Activated CD4-positive, alpha-beta T cell treated with anti-CD3 and anti-CD28 coated beads, Interleukin-2, amount 50 U/mL, for 24 hours (primary cell): ENCODE measurements at regions not wholly inside any gene's neighbourhood (a gene's known extent, or its start where the extent isn't known, plus 50 kb on each side); places are given as distances from the start of the nearest gene placed in this dataset.

Source experiments
- DNase-seq, 2 donors: peaks; one replicate each; pipeline ENCODE4 v3.0.0-alpha.2; 2020; ENCODE audit warnings: low read depth in 1 of 2, low spot score in 1 of 2

DNA sequence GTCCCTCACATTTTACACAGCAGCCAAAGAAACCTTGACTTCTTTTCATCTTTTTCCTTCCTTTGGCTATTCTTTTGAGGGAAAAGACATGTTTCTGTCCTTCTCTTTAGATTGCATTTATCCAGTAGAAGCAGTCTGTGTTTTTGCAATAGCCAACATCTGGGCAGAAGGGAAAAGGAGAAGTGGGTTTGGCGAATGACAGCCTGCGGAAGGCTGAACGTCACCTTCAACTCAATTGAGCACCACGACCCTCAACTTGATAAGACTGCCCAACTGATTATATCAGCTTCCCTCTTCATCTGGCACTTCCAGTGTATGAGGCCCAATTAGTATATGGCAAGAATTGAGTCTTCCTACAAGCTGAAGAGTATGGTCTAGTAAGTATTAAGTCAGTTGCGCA lies 1997.6 kb upstream of the WWC1 start:
- DNase-seq, result no peak

DNA sequence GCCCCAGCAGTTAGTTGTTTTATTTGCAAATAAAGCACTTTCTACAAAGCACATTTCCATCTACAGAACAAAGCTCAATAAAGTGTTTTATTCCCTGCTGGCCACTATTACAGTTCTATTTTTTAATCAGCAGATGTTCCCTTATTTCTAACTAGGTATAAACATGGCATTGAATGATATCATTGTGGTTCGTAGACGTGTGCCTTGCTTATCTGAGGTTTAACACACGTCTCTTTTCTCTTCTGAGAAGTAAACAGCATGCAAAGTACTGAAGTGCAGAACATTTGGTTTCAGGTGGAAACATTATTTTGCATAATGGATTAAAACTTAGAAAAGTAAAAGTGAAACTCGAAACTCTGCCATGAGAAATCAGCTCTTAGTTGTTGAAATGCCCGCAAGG lies 1989.3 kb upstream of the WWC1 start:
- no peak for DNase-seq

DNA sequence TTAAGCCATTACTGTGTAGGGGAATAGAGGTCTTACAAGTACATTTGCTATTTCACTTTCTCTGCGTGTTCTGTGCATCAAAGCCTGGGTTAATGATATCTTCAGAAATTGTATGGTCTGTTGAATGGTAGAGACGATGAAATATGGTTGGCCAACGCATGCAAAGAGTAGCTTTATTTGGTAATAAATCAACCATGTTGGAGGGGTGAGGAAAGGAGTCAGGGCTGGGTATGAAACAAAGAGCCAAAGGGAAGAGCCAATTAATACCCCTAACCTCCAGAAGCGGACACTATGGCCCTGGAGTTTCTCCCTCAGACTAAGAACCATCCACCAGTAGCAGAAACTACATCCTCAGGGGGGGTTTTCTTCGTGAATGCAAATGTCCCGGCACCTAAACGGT lies 1974.0 kb upstream of the WWC1 start:
- DNase-seq, result no peak

- DNase-seq, result no peak
Measured at GRCh38 chr5:166320920-166321480, 1970.4 kb upstream of the WWC1 start.

GRCh38 chr5:166324372-166324771 lies 1967.1 kb upstream of the WWC1 start:
- no peak for DNase-seq

DNA sequence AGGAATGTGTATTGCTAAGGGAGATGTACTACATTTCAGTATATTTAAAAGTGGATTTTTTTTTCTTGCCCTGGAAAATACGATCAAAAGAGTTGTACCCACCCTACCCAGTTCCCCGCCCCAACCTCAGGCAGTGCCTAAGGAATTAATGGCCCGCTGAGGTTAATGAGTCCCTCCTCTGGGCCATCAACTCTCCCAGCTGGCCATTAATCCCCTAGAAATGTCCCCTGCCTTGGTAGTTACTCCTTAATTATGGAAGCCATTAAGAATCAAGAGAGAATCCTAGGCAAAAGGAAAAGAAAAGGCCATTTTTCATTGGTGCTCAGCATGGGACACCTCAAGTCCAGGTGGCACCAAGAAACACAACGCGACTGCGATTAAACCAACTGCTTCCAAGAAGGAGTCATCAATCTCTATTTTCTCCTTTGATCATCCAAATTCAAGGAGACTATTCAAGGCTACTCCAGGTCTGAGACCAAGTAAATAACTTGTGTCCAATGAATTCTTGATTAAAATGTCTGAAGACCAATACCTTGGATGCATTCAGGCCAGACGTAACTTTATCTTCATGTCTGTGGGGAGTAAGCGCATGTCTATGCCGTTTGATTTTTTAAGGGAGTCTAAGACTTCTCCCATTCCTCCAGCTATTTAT lies 1962.2 kb upstream of the WWC1 start:
- DNase-seq, result no peak

DNA sequence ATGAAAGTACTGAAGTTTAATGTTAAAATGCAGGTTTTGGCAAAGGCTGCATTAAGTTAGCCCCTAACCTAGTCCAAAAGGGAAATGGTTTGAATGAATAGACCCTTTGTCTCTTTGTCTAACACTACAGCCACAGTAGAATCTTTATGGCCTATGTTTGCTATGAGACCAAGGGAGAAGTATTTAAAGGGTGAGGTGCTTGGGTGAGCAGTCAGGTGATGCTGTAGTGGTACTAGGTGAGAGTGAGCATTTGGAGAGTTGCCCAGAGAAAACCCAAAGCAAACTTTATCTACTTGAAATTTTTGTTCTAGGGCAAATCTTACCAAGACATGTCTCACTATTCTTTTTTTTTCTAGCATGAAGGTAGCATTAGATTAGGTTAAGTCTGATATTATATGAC lies 1961.4 kb upstream of the WWC1 start:
- no peak for DNase-seq

- no peak for DNase-seq
Measured at GRCh38 chr5:166331521-166331920, 1959.9 kb upstream of the WWC1 start.

- no peak for DNase-seq
Measured at GRCh38 chr5:166338801-166339200, 1952.6 kb upstream of the WWC1 start.

- DNase-seq, result no peak
Measured at GRCh38 chr5:166340039-166340438, 1951.4 kb upstream of the WWC1 start.

GRCh38 chr5:166341740-166342337 lies 1949.6 kb upstream of the WWC1 start:
- DNase-seq, result no peak

DNA sequence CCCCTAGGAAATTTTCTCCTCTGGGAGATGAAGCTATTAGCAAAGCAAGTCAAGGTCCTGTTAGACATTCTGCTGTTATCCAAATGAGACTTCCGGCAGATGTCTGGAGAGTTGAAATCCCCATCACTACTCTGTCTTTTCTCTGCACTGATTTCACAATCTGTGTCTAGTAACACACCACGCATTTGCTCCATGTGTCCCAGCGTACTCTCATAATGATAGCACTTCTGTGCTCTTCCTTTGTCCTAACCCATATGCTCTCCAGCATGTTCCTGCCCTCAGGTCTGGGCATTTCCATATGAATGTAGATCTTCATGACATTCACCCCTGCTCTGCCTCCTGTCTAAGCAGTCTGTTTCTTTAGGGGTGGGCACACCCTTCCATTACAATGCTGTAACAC lies 1949.0 kb upstream of the WWC1 start:
- DNase-seq, result no peak

DNA sequence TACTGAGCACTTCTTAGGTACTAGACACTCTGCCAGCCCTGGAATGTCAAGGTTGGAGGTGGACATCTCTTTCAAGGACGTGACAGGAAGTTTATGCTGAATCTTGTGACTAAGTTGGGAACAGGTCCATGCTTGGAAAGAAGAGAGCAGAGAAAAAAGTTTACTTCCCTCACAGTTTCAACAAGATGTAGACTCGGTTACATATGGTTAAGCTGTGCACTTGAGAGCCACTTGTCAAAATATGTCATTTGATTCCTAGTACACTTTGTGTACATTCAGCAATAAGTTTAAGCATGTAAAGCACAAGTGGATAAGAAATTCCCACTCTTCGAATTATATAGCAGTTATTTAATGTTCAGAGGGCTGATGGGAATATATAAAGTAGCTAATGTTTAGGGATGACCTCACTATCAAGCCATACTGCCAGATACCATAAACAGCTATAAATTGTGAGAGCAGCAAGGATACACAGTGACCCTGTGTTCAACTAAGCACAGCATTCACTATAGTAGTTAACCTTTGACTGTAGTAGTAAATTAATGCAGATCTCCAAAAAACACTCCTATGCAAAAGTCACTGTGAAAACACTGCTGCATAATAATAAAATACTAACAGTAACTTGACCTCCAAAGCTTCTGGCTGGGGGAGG lies 1944.6 kb upstream of the WWC1 start:
- no peak for DNase-seq

GRCh38 chr5:166349046-166349445 lies 1942.4 kb upstream of the WWC1 start:
- no peak for DNase-seq

- DNase-seq, result no peak
Measured at GRCh38 chr5:166353580-166353979, 1937.9 kb upstream of the WWC1 start.

DNA sequence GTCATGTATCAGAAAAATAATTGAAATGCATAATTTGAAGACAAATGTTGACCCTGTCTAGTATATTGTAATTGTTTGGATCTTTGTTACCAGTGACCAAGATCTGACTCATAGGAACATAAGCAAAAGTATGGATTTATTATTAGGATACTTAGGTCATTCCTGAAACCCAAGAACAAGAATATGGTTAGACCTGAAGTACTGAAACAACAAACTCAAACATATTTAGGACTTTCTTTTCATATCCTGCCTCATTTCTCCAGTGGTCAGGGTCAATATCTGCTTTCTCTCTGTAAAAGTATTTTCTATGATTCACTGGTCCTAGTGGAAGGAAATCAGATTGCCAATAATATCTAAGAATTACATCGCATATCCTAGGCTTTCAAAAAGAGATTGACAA lies 1937.1 kb upstream of the WWC1 start:
- DNase-seq, result no peak

DNA sequence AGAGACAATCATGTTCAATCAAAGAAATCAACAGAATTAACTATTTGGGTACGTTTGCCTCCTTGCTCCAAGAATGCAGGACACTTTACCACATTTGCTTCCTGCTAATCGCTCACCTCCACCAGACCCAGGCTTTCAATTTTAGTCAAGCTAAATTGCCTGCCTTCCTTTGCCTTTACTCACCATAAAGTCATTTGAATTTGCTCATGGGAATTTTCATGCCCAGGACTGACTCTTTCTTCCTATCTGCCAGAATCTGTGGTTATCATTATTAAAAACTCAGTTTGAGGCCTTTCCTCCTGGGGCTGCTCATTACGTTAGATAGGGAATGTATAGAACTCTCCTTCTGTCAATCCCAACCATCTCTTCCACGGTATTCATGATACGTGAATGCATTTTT lies 1935.3 kb upstream of the WWC1 start:
- DNase-seq, result no peak

DNA sequence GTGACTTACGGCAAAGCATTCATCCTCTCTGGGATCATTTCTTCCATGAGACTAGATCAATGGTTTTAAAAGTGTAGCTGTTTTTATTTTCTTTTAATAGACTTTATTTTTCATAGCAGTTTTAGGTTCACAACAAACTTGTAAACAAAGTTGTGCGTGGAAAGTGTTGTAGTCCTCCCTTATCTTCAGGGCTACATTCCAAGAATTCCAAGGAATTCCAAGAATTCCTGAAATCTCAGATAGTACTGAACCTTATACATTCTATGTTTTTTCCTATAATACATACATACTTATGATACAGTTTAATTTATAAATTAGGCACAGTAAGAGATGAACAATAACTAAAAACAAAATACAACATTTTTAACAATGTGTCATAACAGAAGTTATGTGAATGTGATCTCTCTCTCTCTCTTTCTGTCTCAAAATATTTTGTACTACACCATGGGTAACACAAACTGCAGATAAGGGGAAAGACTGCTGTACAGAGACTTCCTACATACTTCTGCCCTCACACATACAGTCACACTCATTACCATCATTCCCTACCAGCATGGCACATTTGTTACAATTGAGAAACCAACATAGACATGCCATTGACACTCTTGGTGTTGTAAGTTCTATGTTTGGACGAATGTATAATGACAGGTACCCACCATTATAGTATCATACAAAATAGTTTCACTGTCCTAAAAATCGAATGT lies 1933.2 kb upstream of the WWC1 start:
- DNase-seq, result no peak

DNA sequence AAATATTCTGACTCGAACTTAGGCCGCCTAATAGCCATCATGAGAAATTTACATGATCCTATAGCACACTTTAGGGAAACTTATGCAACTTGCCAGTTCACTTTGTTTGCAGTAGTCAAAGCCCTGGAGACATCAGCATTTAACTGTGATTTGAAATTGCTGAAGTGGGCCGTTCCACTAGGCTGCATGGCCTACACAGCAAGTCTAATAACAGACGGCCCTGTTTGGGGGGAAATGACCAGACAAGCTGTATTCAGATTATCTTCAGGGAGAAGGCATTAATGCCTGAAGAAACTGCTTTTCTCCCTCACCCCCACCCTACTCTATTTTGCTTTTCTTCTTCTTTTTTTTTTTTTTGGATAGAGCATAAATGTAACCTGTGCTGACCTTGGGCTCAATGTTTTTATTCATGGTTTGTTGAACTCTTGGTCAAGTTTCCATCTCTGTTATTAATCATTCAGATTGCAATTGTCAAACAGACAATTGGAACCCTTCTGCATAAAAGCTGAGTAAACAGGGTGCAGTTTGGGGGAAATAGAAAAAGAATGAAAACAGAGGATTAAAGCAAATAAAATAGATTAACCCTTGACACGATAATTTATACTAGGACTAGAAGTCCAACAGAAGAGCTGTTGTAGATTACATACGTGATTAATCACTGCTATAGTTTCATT lies 1928.2 kb upstream of the WWC1 start:
- DNase-seq, result no peak

- DNase-seq, result no peak
Measured at GRCh38 chr5:166365164-166365563, 1926.3 kb upstream of the WWC1 start.

DNA sequence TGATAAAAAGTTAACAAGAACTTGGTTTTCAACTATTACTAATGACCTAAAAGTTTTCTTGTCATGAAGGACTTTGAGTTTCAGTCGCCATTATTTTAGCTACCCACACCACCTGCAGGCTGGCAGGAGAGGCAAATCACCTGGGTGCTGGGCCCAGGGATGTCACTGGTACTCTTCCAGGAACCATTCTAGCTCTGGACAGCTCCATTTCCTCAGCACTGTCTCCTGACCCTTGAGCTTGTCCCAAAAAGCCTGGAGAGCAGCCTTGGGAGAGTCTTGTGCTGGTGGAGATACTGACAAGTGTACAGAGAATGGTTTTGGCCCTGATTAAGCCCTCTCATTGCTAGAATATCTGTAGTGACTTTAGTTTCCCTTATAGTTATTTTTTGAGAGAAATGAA lies 1924.1 kb upstream of the WWC1 start:
- no peak for DNase-seq
